GM10266 (cell line): ENCODE measurements at regions not wholly inside any gene's neighbourhood (a gene's known extent, or its start where the extent isn't known, plus 50 kb on each side); places are given as distances from the start of the nearest gene placed in this dataset.
A peak's percentile ranks its signal among the peaks of the same experiment; 100 is the strongest.

Experiments used
- DNase-seq: peaks from one replicate; pipeline ENCODE4 v3.0.0; 2012; ENCODE audit errors: extremely low spot score
- CTCF ChIP-seq: IDR thresholded peaks from 2 replicates; pipeline ENCODE4 v1.5.1; 2012; ENCODE audit warnings: mild to moderate bottlenecking, low read depth; ENCODE audit not compliant: control insufficient read depth, insufficient read depth; ENCODE audit errors: missing control alignments

GRCh38 chr15:39407116-39407515 lies 173.8 kb upstream of the THBS1 start:
- DNase-seq = no peak
- no peak for TF ChIP-seq CTCF

GRCh38 chr15:39409876-39410530 lies 170.9 kb upstream of the THBS1 start:
- no peak for DNase-seq
- TF ChIP-seq CTCF = no peak

DNA sequence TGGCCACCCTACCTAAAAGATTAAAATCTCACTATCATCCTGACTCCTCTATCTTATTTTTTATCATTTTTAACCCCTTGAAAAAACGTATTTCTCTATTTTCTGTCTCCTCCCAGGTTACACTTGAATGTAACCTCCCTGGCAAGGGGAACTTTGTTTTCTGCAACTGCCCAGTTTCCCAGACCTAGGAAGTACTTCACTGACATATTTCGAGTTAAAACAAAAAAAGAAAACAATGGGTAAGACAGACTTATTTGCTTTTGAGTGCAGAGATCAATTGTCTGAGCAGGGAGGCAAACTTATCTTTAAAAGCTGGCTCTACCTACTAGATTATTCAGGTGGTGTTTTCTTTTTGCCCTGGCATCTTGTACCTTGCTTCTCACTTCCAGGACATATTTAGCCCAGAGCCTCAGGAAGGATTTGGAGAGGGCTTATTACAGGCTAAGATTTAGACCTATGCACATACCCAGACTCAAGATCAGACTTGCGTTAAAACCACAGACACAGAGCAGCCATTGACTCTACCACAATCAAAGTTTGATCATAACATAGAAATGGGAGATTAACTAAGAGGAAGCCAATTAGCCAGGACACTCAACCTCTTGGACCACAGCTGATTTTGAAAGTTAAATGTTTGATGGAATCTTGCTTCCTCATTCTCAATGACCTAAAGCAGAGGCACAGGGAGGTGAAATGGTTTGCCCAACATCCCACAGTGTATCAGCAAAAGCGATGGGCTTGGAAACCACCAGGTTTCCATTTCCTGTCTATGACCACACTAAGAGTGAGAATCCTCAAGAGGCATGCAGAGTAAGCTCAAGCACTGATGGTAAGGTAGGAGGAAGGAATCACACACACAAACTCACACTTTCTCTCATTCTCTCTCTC lies 169.5 kb upstream of the THBS1 start:
- TF ChIP-seq CTCF = no peak

GRCh38 chr15:39413558-39413957 lies 167.3 kb upstream of the THBS1 start:
- no peak for DNase-seq
- TF ChIP-seq CTCF = no peak

More for the DNA sequence above, 169.5 kb upstream of the THBS1 start:
- peak; percentile 17 for DNase-seq

GRCh38 chr15:39414201-39414600 lies 166.7 kb upstream of the THBS1 start:
- no peak for DNase-seq
- no peak for TF ChIP-seq CTCF

GRCh38 chr15:39415634-39416033 lies 165.2 kb upstream of the THBS1 start:
- TF ChIP-seq CTCF = no peak
- no peak for DNase-seq

DNA sequence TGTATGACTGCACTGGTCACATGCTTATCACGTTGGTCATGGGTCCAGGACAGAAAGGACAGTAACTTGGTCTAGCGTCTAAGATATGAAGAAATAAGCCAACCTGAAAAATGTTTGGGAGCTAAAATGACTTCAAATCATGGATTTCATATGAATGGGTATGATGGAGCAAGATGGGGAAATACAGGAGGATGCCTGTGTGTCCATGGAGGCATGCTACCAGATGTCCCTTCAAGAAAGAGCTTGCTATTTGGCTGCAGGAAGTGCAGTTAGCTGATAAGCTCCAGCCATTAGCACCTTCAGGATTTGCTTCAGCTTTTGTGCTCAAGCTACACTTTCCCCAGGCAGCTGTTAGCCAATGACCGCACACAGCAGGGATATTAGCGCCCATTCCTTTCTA lies 164.6 kb upstream of the THBS1 start:
- TF ChIP-seq CTCF = no peak
- no peak for DNase-seq
